ENCODE measurements at regions not wholly inside any gene's neighbourhood (a gene's known extent, or its start where the extent isn't known, plus 50 kb on each side); places are given as distances from the start of the nearest gene placed in this dataset.
A peak's percentile ranks its signal among the peaks of the same experiment; 100 is the strongest.

GRCh38 chr4:180960743-180961401 lies 1282.3 kb upstream of the TENM3 start:
- TF ChIP-seq CTCF (IDR thresholded peaks at IDR 0.05; ENCODE audit: insufficient read depth, low read length): peak; percentile 27
- no peak overlapping the region for H3K4me3 ChIP-seq (ENCODE audit: low read depth, low read length)
- DNase-seq (ENCODE audit: low read depth): peak; percentile 24

- no peak for TF ChIP-seq CTCF (IDR thresholded peaks at IDR 0.05; ENCODE audit: insufficient read depth, low read length)
- no peak overlapping the region for H3K4me3 ChIP-seq (ENCODE audit: low read depth, low read length)
- no peak for DNase-seq (ENCODE audit: low read depth)
Observed at GRCh38 chr4:180962268-180962667, 1280.9 kb upstream of the TENM3 start.

- no peak for TF ChIP-seq CTCF (IDR thresholded peaks at IDR 0.05; ENCODE audit: insufficient read depth, low read length)
- DNase-seq (ENCODE audit: low read depth): no peak
Observed at GRCh38 chr4:180966312-180966711, 1276.9 kb upstream of the TENM3 start.

GRCh38 chr4:180967936-180968335 lies 1275.3 kb upstream of the TENM3 start:
- no peak for DNase-seq (ENCODE audit: low read depth)
- H3K4me3 ChIP-seq (ENCODE audit: low read depth, low read length): no peak overlapping the region
- no peak for TF ChIP-seq CTCF (IDR thresholded peaks at IDR 0.05; ENCODE audit: insufficient read depth, low read length)

More at GRCh38 chr4:180966312-180966711, 1276.9 kb upstream of the TENM3 start:
- H3K4me3 ChIP-seq (ENCODE audit: low read depth, low read length): no peak overlapping the region

GRCh38 chr4:180973894-180974293 lies 1269.3 kb upstream of the TENM3 start:
- H3K4me3 ChIP-seq (ENCODE audit: low read depth, low read length): no peak overlapping the region
- DNase-seq (ENCODE audit: low read depth): no peak
- TF ChIP-seq CTCF (IDR thresholded peaks at IDR 0.05; ENCODE audit: insufficient read depth, low read length): no peak

GRCh38 chr4:180990931-180991330 lies 1252.3 kb upstream of the TENM3 start:
- TF ChIP-seq CTCF (IDR thresholded peaks at IDR 0.05; ENCODE audit: insufficient read depth, low read length): no peak

More at GRCh38 chr4:180990931-180991330, 1252.3 kb upstream of the TENM3 start:
- no peak for DNase-seq (ENCODE audit: low read depth)
- no peak overlapping the region for H3K4me3 ChIP-seq (ENCODE audit: low read depth, low read length)
